Ovary (tissue), 3 donors: ENCODE measurements at regions not wholly inside any gene's neighbourhood (a gene's known extent, or its start where the extent isn't known, plus 50 kb on each side); places are given as distances from the start of the nearest gene placed in this dataset.
"Not testable (repeated sequence)": the region's sequence is repeated elsewhere in the genome, so short reads cannot be mapped to it uniquely, and the experiment has no call there.

Experiments
- EP300 ChIP-seq: sonication (generic); formaldehyde crosslinking; IDR thresholded peaks from one replicate; pipeline ENCODE4 v1.6.1; 2017; ENCODE audit warnings: antibody characterized with exemption
- POLR2A ChIP-seq: fragments of 450-650 bp; IDR thresholded peaks from one replicate; pipeline ENCODE4 v1.6.1; 2017; ENCODE audit warnings: antibody characterized with exemption, mild to moderate bottlenecking, moderate library complexity
- TF ChIP-seq, protein P1 (sequence below), 3 donors: fragments of 450-650 bp in 2 of 3; fragments of 200-600 bp in 1 of 3; IDR thresholded peaks; one replicate each; pipeline versions ENCODE4 v1.5.1 to v1.8.0; 2016 to 2022; ENCODE audit warnings: antibody characterized with exemption in 3 of 3, mild to moderate bottlenecking in 1 of 3
- donor health status: DM: no; HTN: no; CAD: no.

DNA sequence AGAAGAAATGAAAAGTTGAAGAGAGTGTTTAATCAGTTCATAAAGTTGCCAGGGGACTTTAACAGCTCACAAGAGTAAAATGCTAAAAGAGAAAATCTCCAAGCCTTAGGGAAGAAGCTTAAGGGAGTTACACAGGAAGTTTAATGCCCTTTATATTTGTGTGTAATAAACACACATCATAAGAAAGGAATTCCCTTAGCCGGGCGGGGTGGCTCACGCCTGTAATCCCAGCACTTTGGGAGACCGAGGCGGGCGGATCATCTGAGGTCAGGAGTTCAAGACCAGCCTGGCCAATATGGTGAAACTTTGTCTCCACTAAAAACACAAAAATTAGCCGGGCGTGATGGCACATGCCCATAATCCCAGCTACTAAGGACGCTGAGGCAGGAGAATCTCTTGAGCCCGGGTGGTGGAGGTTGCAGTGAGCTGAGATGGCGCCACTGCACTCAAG, 95.4 kb upstream of the CAB39 start:
- TF ChIP-seq POLR2A, EP300: not testable (repeated sequence)
- TF ChIP-seq, protein P1, sequence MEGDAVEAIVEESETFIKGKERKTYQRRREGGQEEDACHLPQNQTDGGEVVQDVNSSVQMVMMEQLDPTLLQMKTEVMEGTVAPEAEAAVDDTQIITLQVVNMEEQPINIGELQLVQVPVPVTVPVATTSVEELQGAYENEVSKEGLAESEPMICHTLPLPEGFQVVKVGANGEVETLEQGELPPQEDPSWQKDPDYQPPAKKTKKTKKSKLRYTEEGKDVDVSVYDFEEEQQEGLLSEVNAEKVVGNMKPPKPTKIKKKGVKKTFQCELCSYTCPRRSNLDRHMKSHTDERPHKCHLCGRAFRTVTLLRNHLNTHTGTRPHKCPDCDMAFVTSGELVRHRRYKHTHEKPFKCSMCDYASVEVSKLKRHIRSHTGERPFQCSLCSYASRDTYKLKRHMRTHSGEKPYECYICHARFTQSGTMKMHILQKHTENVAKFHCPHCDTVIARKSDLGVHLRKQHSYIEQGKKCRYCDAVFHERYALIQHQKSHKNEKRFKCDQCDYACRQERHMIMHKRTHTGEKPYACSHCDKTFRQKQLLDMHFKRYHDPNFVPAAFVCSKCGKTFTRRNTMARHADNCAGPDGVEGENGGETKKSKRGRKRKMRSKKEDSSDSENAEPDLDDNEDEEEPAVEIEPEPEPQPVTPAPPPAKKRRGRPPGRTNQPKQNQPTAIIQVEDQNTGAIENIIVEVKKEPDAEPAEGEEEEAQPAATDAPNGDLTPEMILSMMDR (IDR thresholded peaks at IDR 0.05): not testable (repeated sequence)
